AG04449 (cell line): ENCODE measurements at regions not wholly inside any gene's neighbourhood (a gene's known extent, or its start where the extent isn't known, plus 50 kb on each side); places are given as distances from the start of the nearest gene placed in this dataset.

ENCODE experiments used
- CTCF ChIA-PET: fragments of 350-600 bp; formaldehyde crosslinking; extraction: SDS; loops from one replicate; lab custom pipeline; 2021; ENCODE audit warnings: antibody characterized with exemption; lab: Yijun Ruan, JAX
- POLR2A ChIA-PET: fragments of 400-600, 350-600 bp; formaldehyde crosslinking; extraction: SDS; loops from one replicate; lab custom pipeline; 2020; ENCODE audit warnings: antibody characterized with exemption, inconsistent platforms; lab: Yijun Ruan, JAX
- DNase-seq: peaks from one replicate; pipeline ENCODE4 v3.0.0-alpha.2; 2010; ENCODE audit warnings: low read depth, low spot score
- H3K4me3 ChIP-seq: 2 replicates; pipeline ENCODE4 v1.5.1; 2011; ENCODE audit warnings: low read depth, mild to moderate bottlenecking, control low read depth, low read length
- TF ChIP-seq, protein P1 (sequence below): IDR thresholded peaks from one replicate; pipeline ENCODE4 v1.5.1; 2011; ENCODE audit warnings: mild to moderate bottlenecking, moderate library complexity, low read length, control low read depth, inconsistent platforms; ENCODE audit not compliant: insufficient read depth; ENCODE audit errors: missing control alignments

DNA sequence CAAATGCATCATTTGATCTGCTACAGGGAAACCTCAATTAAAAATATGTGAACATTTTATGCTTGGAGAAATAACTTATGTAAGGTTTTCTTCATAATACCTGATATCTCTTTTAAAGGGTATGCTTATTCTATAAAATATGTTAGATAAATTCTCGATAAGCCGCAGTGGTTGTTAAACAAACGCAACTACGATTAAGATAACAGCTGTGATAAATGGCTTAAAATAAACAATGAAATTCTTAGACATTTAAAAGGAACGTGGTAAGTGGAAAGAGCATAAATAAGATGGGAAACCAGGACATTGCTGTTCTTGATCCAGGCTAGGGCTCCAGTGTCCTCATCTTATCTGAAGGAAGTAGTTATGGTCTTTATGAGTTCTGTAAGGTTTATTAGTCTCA, 415.9 kb downstream of the CD83 start:
- TF ChIP-seq, protein P1, sequence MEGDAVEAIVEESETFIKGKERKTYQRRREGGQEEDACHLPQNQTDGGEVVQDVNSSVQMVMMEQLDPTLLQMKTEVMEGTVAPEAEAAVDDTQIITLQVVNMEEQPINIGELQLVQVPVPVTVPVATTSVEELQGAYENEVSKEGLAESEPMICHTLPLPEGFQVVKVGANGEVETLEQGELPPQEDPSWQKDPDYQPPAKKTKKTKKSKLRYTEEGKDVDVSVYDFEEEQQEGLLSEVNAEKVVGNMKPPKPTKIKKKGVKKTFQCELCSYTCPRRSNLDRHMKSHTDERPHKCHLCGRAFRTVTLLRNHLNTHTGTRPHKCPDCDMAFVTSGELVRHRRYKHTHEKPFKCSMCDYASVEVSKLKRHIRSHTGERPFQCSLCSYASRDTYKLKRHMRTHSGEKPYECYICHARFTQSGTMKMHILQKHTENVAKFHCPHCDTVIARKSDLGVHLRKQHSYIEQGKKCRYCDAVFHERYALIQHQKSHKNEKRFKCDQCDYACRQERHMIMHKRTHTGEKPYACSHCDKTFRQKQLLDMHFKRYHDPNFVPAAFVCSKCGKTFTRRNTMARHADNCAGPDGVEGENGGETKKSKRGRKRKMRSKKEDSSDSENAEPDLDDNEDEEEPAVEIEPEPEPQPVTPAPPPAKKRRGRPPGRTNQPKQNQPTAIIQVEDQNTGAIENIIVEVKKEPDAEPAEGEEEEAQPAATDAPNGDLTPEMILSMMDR = no peak
- ChIA-PET POLR2A (no interaction called here), CTCF (no interaction called here)
- H3K4me3 ChIP-seq = no peak overlapping the region
- DNase-seq = no peak

DNA sequence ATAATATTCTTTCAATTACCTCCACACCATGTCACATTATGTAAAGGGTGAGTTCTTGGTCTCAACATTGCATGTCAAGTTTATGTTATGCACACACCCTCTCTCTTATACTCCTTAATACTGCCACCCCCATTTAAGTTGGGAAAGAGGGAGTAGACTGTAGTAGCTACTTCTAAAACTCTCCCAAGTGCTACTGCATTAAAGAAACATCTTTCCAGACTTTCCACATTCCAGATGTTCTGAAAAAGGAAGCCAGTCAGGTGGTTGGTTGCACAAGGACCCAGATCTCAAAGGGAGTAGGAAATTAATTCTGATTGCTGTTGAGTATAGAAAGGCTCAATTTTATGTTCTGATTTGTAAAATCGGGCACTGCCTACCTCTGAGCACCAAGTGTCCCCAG, 419.5 kb downstream of the CD83 start:
- TF ChIP-seq, protein P1 = no peak
- DNase-seq = no peak
- ChIA-PET POLR2A (interaction anchor here (0.7 kb wide), 1 partner anchor 9 kb away, joined by 3 read pairs; no protein-coding TSS in a partner anchor), CTCF (interaction anchor here (0.7 kb wide), 1 partner anchor 60 kb away, joined by 3 read pairs; no protein-coding TSS in a partner anchor)
- no peak overlapping the region for H3K4me3 ChIP-seq

DNA sequence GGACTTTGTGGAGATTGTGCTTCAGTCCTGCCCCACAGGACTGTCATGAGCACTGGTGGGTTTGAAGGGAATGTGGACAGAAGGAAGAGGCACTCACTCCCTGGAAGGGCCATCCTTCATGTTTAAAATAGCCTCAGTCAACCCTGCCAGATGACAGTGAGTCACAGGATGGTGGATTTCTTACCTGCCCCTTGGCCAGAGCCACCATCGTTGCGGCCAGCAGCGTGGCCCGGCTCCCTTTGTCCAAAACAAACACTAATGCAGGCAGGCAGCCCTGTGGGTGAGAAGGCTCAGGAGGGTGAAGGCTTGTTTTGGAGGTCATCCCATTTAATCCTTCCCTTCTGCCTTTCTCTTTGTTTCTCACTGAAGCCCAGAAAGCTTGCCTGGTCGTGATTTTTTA, 422.7 kb downstream of the CD83 start:
- H3K4me3 ChIP-seq = no peak overlapping the region
- TF ChIP-seq, protein P1 = no peak
- ChIA-PET POLR2A (no interaction called here), CTCF (no interaction called here)
- DNase-seq = no peak

DNA sequence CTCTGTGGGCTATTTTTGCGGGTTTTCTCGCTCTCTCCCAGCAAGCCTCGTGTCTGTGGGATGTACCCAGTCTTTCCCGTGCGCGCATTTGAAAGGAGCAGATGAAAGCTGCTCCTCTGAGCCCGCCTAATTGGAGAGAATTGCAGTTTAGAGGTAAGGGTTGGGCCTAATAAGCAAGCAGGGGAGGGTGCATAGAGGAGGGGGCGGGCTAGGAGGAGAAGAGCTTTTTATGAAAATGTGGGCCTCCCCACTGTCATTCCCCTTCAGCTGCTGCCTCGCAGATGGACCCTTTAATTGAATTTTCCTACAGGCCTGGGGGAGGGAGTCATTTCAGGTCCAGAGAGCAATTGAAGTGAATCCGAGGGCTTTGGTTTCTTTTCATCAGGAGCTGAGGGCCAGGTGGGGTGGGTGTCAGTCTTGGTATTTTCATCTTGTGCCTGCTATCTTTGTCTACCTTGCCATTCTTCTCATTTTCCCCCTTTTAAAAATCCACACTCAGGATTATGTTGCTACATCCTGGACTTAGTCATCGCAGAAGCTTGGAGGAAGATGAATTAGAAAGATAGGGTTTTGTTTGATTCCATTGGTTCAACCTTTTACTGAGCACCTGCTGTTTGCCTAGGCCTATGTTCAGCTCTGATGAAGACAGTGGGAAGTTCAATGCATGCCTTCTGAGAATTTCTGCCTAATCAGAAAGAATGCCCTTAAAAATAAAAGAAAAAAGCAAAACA, 423.4 kb downstream of the CD83 start:
- TF ChIP-seq, protein P1 = no peak
- no peak for DNase-seq
- ChIA-PET POLR2A (no interaction called here), CTCF (no interaction called here)
- H3K4me3 ChIP-seq = no peak overlapping the region

GRCh38 chr6:14542670-14543366, 425.2 kb downstream of the CD83 start:
- CTCF ChIA-PET = no interaction called here
- TF ChIP-seq, protein P1 = no peak
- no peak overlapping the region for H3K4me3 ChIP-seq
- DNase-seq = no peak
- POLR2A ChIA-PET = no interaction called here

DNA sequence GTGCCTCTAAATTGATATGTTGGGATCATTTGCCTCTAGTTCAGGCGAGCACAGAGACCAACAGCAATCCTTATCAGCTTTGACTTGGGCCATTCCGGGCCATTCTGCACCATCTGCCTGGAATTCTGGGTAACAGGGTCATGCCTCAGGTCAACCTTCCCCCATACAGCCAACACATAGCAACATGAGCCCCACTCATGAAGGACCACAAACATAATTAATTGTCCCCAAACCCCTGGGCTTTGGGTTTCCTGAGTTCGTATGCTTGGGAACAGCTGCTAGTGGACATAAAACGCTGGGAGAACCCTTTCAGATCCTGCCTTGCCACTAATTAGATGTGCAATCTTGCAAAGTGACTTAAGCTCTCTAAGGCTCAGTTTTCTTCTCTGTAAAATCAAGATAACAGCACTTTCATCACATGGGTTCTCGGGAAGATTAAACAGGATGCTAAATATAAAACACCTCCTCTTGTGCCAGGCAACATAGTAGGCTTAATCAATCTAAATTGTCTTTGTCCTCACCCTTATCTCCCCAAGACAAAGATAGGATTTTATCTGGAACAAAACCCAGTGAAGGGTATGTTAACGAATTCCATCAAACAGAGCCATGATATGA, 426.5 kb downstream of the CD83 start:
- DNase-seq = no peak
- POLR2A ChIA-PET = no interaction called here
- H3K4me3 ChIP-seq = no peak overlapping the region
- TF ChIP-seq, protein P1 = no peak
- CTCF ChIA-PET = no interaction called here
